GM12892 (cell line): ENCODE measurements at regions not wholly inside any gene's neighbourhood (a gene's known extent, or its start where the extent isn't known, plus 50 kb on each side); places are given as distances from the start of the nearest gene placed in this dataset.

Source experiments
- POLR2A ChIP-seq: IDR thresholded peaks from 2 replicates; pipeline ENCODE4 v1.6.1; 2011; ENCODE audit warnings: low read depth, low read length, control low read depth
- POLR2AphosphoS5 ChIP-seq: IDR thresholded peaks from 2 replicates; pipeline ENCODE4 v1.6.1; 2011; ENCODE audit warnings: low read depth, low read length, control low read depth
- TAF1 ChIP-seq: IDR thresholded peaks from 2 replicates; pipeline ENCODE4 v1.6.1; 2011; ENCODE audit warnings: low read depth, mild to moderate bottlenecking, control low read depth, low read length, borderline replicate concordance

GRCh38 chr2:242052421-242052820 lies 182.9 kb downstream of the RTP5 start:
- no peak for TF ChIP-seq TAF1
- TF ChIP-seq POLR2AphosphoS5: no peak
- TF ChIP-seq POLR2A: no peak
